ENCODE measurements at regions not wholly inside any gene's neighbourhood (a gene's known extent, or its start where the extent isn't known, plus 50 kb on each side); places are given as distances from the start of the nearest gene placed in this dataset.

GRCh38 chr2:236745420-236746210 lies 176.0 kb downstream of the ACKR3 start:
- TF ChIP-seq EZH2 (IDR thresholded peaks at IDR 0.05): no peak
- no peak for TF ChIP-seq POLR2AphosphoS5 (IDR thresholded peaks at IDR 0.05; ENCODE audit: borderline replicate concordance, low read depth, low read length)
